ENCODE measurements at regions not wholly inside any gene's neighbourhood (a gene's known extent, or its start where the extent isn't known, plus 50 kb on each side); places are given as distances from the start of the nearest gene placed in this dataset.
"Not testable (repeated sequence)": the region's sequence is repeated elsewhere in the genome, so short reads cannot be mapped to it uniquely, and the experiment has no call there.

DNA sequence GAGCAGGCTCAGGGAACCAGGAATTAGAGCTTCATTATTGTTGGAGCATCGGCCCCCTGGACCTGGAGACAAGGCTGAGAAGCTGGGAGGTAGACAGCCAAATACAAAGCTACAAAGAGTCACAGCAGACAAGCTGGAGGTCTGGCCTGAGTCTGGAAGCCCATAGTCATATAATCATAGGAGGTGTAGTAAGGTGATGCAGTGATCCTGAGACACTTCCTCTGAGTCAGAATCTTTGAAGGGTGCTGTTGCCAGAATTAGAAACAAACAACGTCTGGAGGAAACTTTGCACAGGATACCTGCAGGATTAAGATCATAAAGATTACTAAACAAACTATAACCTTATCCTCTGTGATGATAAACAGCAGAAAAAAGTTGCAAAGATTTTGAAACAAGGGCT lies 213.8 kb downstream of the DSC3 start:
- Histone ChIP-seq H3K27me3 (ENCODE audit: low read depth, low read length) (no peaks in the 10 kb centered on the region), H3K4me1 (ENCODE audit: control insufficient read depth in 1 of 2, insufficient read depth in 2 of 2, low read length in 2 of 2) (no peaks in the 10 kb centered on the region), H3K36me3 (ENCODE audit: control insufficient read depth in 1 of 2, insufficient read depth in 2 of 2, low read length in 2 of 2) (no peaks in the 10 kb centered on the region), H3K9me3 (ENCODE audit: control insufficient read depth in 1 of 2, low read length in 2 of 2) (peaks cover 0 to 2% of the 10 kb centered on the region in 2 donors), H3K27ac (ENCODE audit: low read length) (no peak overlapping the region), H3K4me3 (ENCODE audit: low read depth in 1 of 2, low read length in 2 of 2) (no peak overlapping the region)

DNA sequence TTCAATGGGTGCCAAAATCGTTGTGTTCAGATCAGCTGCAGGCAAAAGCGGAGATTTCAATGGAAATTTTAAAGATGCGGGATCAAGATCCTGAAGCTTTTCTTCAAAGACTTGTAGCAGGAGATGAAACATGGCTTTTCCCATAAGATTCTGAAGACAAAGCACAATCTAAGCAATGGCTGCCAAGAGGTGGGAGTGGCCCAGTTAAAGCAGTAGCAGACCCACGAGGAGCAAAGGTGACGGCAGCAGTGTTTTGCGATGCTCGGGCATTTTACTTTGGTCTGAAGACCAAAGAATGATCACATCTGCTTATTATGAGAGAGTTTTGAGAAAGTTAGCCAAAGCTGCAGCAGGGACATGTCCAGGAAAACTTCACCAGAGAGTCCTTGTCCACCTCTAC lies 222.9 kb downstream of the DSC3 start:
- no peak overlapping the region for H3K27ac ChIP-seq (ENCODE audit: low read length)
- no peaks in the 10 kb centered on the region for H3K4me1 ChIP-seq (ENCODE audit: control insufficient read depth in 1 of 2, insufficient read depth in 2 of 2, low read length in 2 of 2)
- H3K4me3 ChIP-seq (ENCODE audit: low read depth in 1 of 2, low read length in 2 of 2), result no peak overlapping the region
- H3K9me3 ChIP-seq (ENCODE audit: control insufficient read depth in 1 of 2, low read length in 2 of 2), result no peaks in the 10 kb centered on the region
- no peaks in the 10 kb centered on the region for H3K27me3 ChIP-seq (ENCODE audit: low read depth, low read length)
- no peaks in the 10 kb centered on the region for H3K36me3 ChIP-seq (ENCODE audit: control insufficient read depth in 1 of 2, insufficient read depth in 2 of 2, low read length in 2 of 2)

DNA sequence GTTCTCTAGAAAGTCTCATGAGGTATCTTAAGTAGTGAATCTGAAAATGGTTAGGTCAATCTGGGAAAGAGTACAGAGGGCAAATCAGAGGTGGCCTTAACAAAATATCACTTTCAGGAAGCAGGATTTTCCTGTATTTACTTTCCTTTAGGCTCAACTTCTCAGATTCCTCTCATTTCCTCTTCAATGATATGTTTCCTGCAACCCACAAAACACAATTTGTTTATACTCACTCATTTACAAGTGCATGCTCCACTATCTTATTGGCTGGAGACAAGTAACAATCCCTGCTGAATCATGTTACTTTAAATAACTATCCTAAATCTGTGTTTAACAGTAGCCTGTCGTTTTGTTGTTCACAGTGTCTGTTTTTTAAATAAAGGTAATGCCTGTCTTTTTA lies 228.1 kb downstream of the DSC3 start:
- no peaks in the 10 kb centered on the region for H3K4me1 ChIP-seq (ENCODE audit: control insufficient read depth in 1 of 2, insufficient read depth in 2 of 2, low read length in 2 of 2)
- no peak overlapping the region for H3K27ac ChIP-seq (ENCODE audit: low read length)
- H3K27me3 ChIP-seq (ENCODE audit: low read depth, low read length), result no peaks in the 10 kb centered on the region
- H3K9me3 ChIP-seq (ENCODE audit: control insufficient read depth in 1 of 2, low read length in 2 of 2), result no peaks in the 10 kb centered on the region
- H3K4me3 ChIP-seq (ENCODE audit: low read depth in 1 of 2, low read length in 2 of 2), result no peak overlapping the region
- no peaks in the 10 kb centered on the region for H3K36me3 ChIP-seq (ENCODE audit: control insufficient read depth in 1 of 2, insufficient read depth in 2 of 2, low read length in 2 of 2)

- Histone ChIP-seq H3K27ac (ENCODE audit: low read length) (no peak overlapping the region), H3K4me1 (ENCODE audit: control insufficient read depth in 1 of 2, insufficient read depth in 2 of 2, low read length in 2 of 2) (no peaks in the 10 kb centered on the region), H3K9me3 (ENCODE audit: control insufficient read depth in 1 of 2, low read length in 2 of 2) (no peaks in the 10 kb centered on the region), H3K36me3 (ENCODE audit: control insufficient read depth in 1 of 2, insufficient read depth in 2 of 2, low read length in 2 of 2) (no peaks in the 10 kb centered on the region), H3K4me3 (ENCODE audit: low read depth in 1 of 2, low read length in 2 of 2) (no peak overlapping the region), H3K27me3 (ENCODE audit: low read depth, low read length) (no peaks in the 10 kb centered on the region)
Observed at GRCh38 chr18:30811580-30811979, 231.0 kb downstream of the DSC3 start.

GRCh38 chr18:30810580-30810979 lies 232.0 kb downstream of the DSC3 start:
- no peak overlapping the region for H3K27ac ChIP-seq (ENCODE audit: low read length)
- H3K4me3 ChIP-seq (ENCODE audit: low read depth in 1 of 2, low read length in 2 of 2), result no peak overlapping the region
- no peaks in the 10 kb centered on the region for H3K27me3 ChIP-seq (ENCODE audit: low read depth, low read length)
- no peaks in the 10 kb centered on the region for H3K9me3 ChIP-seq (ENCODE audit: control insufficient read depth in 1 of 2, low read length in 2 of 2)
- H3K4me1 ChIP-seq (ENCODE audit: control insufficient read depth in 1 of 2, insufficient read depth in 2 of 2, low read length in 2 of 2), result no peaks in the 10 kb centered on the region
- no peaks in the 10 kb centered on the region for H3K36me3 ChIP-seq (ENCODE audit: control insufficient read depth in 1 of 2, insufficient read depth in 2 of 2, low read length in 2 of 2)

- Histone ChIP-seq H3K27me3 (ENCODE audit: low read depth, low read length) (no peaks in the 10 kb centered on the region), H3K4me1 (ENCODE audit: control insufficient read depth in 1 of 2, insufficient read depth in 2 of 2, low read length in 2 of 2) (no peaks in the 10 kb centered on the region), H3K9me3 (ENCODE audit: control insufficient read depth in 1 of 2, low read length in 2 of 2) (no peaks in the 10 kb centered on the region), H3K36me3 (ENCODE audit: control insufficient read depth in 1 of 2, insufficient read depth in 2 of 2, low read length in 2 of 2) (no peaks in the 10 kb centered on the region), H3K4me3 (ENCODE audit: low read depth in 1 of 2, low read length in 2 of 2) (no peak overlapping the region), H3K27ac (ENCODE audit: low read length) (no peak overlapping the region)
Observed at GRCh38 chr18:30806823-30807222, 235.7 kb downstream of the DSC3 start.

DNA sequence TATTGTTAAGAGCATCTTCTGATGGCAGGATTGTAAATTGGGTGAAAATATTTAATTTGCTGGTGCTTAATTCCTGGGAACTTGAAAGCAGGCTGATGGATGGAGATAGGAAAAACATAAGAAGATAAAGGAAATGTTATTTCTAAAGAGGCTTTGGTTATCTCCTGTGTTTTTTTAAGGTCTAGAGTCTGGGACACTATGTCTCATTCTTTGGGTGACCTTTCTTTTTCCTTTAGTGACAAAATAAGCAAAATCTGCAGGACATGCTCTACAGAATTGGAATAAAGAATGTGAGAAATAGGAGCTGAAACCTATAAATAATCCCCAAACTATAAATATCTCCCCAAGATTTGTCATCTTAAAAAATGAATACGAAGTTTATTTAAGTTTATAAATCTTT lies 241.7 kb downstream of the DSC3 start:
- Histone ChIP-seq H3K36me3 (ENCODE audit: control insufficient read depth in 1 of 2, insufficient read depth in 2 of 2, low read length in 2 of 2) (no peaks in the 10 kb centered on the region), H3K4me1 (ENCODE audit: control insufficient read depth in 1 of 2, insufficient read depth in 2 of 2, low read length in 2 of 2) (no peaks in the 10 kb centered on the region), H3K9me3 (ENCODE audit: control insufficient read depth in 1 of 2, low read length in 2 of 2) (no peaks in the 10 kb centered on the region), H3K27me3 (ENCODE audit: low read depth, low read length) (no peaks in the 10 kb centered on the region), H3K4me3 (ENCODE audit: low read depth in 1 of 2, low read length in 2 of 2) (no peak overlapping the region), H3K27ac (ENCODE audit: low read length) (no peak overlapping the region)

GRCh38 chr18:30792051-30792450 lies 250.5 kb downstream of the DSC3 start:
- Histone ChIP-seq H3K4me3 (ENCODE audit: low read depth in 1 of 2, low read length in 2 of 2) (no peak overlapping the region), H3K36me3 (ENCODE audit: control insufficient read depth in 1 of 2, insufficient read depth in 2 of 2, low read length in 2 of 2) (no peaks in the 10 kb centered on the region), H3K27me3 (ENCODE audit: low read depth, low read length) (no peaks in the 10 kb centered on the region), H3K27ac (ENCODE audit: low read length) (no peak overlapping the region), H3K4me1 (ENCODE audit: control insufficient read depth in 1 of 2, insufficient read depth in 2 of 2, low read length in 2 of 2) (no peaks in the 10 kb centered on the region), H3K9me3 (ENCODE audit: control insufficient read depth in 1 of 2, low read length in 2 of 2) (no peaks in the 10 kb centered on the region)

DNA sequence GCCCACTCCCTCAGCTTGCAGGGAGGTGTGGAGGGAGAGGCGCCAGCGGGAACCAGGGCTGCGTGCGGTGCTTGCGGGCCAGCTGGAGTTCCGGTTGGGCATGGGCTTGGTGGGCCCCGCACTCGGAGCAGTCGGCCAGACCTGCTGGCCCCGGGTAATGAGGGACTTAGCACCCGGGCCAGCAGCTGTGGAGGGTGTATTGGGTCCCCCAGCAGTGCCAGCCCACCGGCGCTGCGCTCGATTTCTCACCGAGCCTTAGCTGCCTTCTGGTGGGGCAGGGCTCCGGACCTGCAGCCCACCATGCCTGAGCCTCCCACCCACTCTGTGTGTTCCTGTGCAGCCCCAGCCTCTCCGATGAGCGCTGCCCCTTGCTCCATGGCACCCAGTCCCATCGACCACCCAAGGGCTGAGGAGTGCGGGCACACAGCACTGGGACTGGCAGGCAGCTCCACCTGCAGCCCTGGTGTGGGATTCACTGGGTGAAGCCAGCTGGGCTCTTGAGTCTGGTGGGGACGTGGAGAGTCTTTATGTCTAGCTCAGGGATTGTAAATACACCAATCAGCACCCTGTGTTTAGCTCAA lies 254.0 kb downstream of the DSC3 start:
- H3K36me3 ChIP-seq (ENCODE audit: control insufficient read depth in 1 of 2, insufficient read depth in 2 of 2, low read length in 2 of 2); H3K4me1 ChIP-seq (ENCODE audit: control insufficient read depth in 1 of 2, insufficient read depth in 2 of 2, low read length in 2 of 2); H3K27me3 ChIP-seq (ENCODE audit: low read depth, low read length); H3K27ac ChIP-seq (ENCODE audit: low read length); H3K9me3 ChIP-seq (ENCODE audit: control insufficient read depth in 1 of 2, low read length in 2 of 2); H3K4me3 ChIP-seq (ENCODE audit: low read depth in 1 of 2, low read length in 2 of 2): not testable (repeated sequence)

DNA sequence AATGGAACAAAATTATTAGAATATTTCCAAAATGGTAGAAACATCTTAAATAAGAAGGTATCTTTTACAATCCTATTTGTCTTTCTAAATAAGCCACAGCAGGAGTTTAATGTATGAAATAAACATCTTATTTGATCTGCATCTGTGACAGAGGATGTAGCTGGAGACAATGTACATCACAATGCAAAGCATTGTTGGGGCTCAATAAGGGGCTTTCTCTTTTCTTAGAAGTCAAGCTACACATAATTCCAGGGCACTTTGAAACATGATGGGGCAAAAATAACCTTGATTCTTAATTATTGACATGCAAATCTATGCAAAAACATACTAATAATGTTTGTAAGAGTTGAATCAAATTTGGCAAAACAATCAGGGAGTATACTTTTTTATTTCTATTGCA lies 255.1 kb downstream of the DSC3 start:
- Histone ChIP-seq H3K9me3 (ENCODE audit: control insufficient read depth in 1 of 2, low read length in 2 of 2) (peaks cover 0 to 4% of the 10 kb centered on the region in 2 donors), H3K27me3 (ENCODE audit: low read depth, low read length) (no peaks in the 10 kb centered on the region), H3K4me1 (ENCODE audit: control insufficient read depth in 1 of 2, insufficient read depth in 2 of 2, low read length in 2 of 2) (no peaks in the 10 kb centered on the region), H3K27ac (ENCODE audit: low read length) (no peak overlapping the region), H3K36me3 (ENCODE audit: control insufficient read depth in 1 of 2, insufficient read depth in 2 of 2, low read length in 2 of 2) (no peaks in the 10 kb centered on the region), H3K4me3 (ENCODE audit: low read depth in 1 of 2, low read length in 2 of 2) (no peak overlapping the region)

DNA sequence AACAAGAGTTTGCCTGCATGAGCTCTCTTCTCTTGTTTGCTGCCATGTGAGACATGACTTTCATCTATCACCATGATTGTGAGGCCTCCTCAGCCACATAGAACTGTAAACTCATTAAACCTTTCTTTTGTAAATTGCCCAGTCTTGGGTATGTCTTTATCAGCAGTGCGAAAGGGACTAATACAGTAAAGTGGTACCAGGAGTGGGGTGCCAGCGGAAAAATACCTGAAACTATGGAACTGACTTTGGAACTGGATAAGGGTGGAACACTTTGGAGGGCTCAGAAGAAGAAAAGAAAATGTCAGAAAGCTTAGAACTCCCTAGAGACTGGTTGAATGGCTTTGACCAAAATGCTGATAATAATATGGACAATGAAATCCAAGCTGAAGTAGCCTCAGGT lies 260.9 kb downstream of the DSC3 start:
- no peak overlapping the region for H3K27ac ChIP-seq (ENCODE audit: low read length)

GRCh38 chr18:30775629-30776028 lies 266.9 kb downstream of the DSC3 start:
- Histone ChIP-seq H3K4me3 (ENCODE audit: low read depth in 1 of 2, low read length in 2 of 2) (no peak overlapping the region), H3K27me3 (ENCODE audit: low read depth, low read length) (no peaks in the 10 kb centered on the region), H3K4me1 (ENCODE audit: control insufficient read depth in 1 of 2, insufficient read depth in 2 of 2, low read length in 2 of 2) (no peaks in the 10 kb centered on the region), H3K36me3 (ENCODE audit: control insufficient read depth in 1 of 2, insufficient read depth in 2 of 2, low read length in 2 of 2) (no peaks in the 10 kb centered on the region), H3K27ac (ENCODE audit: low read length) (no peak overlapping the region), H3K9me3 (ENCODE audit: control insufficient read depth in 1 of 2, low read length in 2 of 2) (peaks cover 0 to 2% of the 10 kb centered on the region in 2 donors)

More for the DNA sequence above, 260.9 kb downstream of the DSC3 start:
- Histone ChIP-seq H3K4me1 (ENCODE audit: control insufficient read depth in 1 of 2, insufficient read depth in 2 of 2, low read length in 2 of 2) (no peaks in the 10 kb centered on the region), H3K36me3 (ENCODE audit: control insufficient read depth in 1 of 2, insufficient read depth in 2 of 2, low read length in 2 of 2) (no peaks in the 10 kb centered on the region), H3K27me3 (ENCODE audit: low read depth, low read length) (no peaks in the 10 kb centered on the region), H3K9me3 (ENCODE audit: control insufficient read depth in 1 of 2, low read length in 2 of 2) (peaks cover 0 to 11% of the 10 kb centered on the region in 2 donors), H3K4me3 (ENCODE audit: low read depth in 1 of 2, low read length in 2 of 2) (no peak overlapping the region)

Data from muscle layer of duodenum (tissue), 2 donors.